ENCODE measurements at regions not wholly inside any gene's neighbourhood (a gene's known extent, or its start where the extent isn't known, plus 50 kb on each side); places are given as distances from the start of the nearest gene placed in this dataset.

DNA sequence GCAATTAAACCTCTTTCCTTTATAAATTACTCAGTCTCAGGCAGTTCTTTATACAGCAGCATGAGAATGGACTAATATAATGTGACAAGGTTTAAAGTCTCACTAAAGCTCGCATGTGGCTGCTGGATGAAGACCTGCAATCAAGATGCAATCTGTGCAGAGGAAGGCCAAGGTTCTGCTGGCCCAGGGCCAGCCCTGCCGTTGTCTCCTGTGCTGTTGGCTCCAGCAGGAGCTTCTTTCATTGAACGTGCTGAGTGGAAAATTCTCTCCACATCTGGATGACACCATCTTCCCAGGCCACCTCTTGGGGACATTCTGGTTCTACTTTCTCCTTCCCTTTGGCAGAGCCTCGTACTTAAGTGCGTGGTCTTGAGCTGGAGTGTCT lies 742.2 kb downstream of the VRK1 start:
- Mint-ChIP-seq H3K27ac (no peak overlapping the region), H3K27me3 (ENCODE audit: low read depth in 2 of 2) (peaks cover 6 to 12% of the 10 kb centered on the region in 2 donors), H3K4me1 (peaks cover 32 to 39% of the 10 kb centered on the region in 2 donors), H3K36me3 (no peaks in the 10 kb centered on the region), H3K4me3 (no peak overlapping the region), H3K9me3 (no peaks in the 10 kb centered on the region)
- intact Hi-C loops (cut with micrococcal nuclease), result no loop called here
- ATAC-seq (no peak), DNase-seq (no peak)
- Histone ChIP-seq H3K9me3 (ENCODE audit: control insufficient read depth, insufficient read depth, low read length) (no peaks in the 10 kb centered on the region), H3K27me3 (ENCODE audit: control insufficient read depth, insufficient read depth, low read length) (no peaks in the 10 kb centered on the region), H3K4me1 (ENCODE audit: control insufficient read depth, insufficient read depth, low read length) (peaks cover 8% of the 10 kb centered on the region), H3K4me3 (ENCODE audit: low read length) (no peak overlapping the region), H3K36me3 (ENCODE audit: control insufficient read depth, insufficient read depth, low read length) (no peaks in the 10 kb centered on the region), H3K27ac (ENCODE audit: low read length) (no peak overlapping the region)
- 78% methylated on average over 5 of the region's 5 CpGs for WGBS (ENCODE audit: insufficient coverage)
- TF ChIP-seq, protein P1, sequence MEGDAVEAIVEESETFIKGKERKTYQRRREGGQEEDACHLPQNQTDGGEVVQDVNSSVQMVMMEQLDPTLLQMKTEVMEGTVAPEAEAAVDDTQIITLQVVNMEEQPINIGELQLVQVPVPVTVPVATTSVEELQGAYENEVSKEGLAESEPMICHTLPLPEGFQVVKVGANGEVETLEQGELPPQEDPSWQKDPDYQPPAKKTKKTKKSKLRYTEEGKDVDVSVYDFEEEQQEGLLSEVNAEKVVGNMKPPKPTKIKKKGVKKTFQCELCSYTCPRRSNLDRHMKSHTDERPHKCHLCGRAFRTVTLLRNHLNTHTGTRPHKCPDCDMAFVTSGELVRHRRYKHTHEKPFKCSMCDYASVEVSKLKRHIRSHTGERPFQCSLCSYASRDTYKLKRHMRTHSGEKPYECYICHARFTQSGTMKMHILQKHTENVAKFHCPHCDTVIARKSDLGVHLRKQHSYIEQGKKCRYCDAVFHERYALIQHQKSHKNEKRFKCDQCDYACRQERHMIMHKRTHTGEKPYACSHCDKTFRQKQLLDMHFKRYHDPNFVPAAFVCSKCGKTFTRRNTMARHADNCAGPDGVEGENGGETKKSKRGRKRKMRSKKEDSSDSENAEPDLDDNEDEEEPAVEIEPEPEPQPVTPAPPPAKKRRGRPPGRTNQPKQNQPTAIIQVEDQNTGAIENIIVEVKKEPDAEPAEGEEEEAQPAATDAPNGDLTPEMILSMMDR (IDR thresholded peaks at IDR 0.05), result no peak

DNA sequence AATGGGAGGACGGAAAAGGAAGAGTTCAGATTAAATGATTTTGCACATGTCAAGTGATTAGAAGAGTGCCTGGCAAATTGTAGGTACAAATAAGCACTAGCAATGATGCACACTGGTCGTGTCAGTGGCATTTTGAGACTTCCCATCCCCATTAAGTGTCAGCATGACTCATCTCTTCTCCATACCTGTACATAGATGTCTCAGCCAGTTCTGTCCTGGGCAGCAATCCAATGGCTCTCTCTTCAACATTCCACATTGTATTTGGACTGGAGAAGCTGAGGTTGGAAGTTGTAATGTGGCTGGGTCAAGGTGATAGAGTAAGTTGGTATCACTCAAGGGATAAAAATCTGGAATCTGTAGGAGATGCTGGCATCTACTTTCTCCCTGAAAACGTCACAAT lies 742.7 kb downstream of the VRK1 start:
- no peak overlapping the region for H3K4me3 ChIP-seq (ENCODE audit: low read length)
- H3K36me3 Mint-ChIP-seq, result no peaks in the 10 kb centered on the region
- no peak for ATAC-seq
- H3K4me1 Mint-ChIP-seq, result peaks cover 37 to 41% of the 10 kb centered on the region in 2 donors
- H3K27me3 Mint-ChIP-seq (ENCODE audit: low read depth in 2 of 2), result peaks cover 6 to 12% of the 10 kb centered on the region in 2 donors
- TF ChIP-seq, protein P1 (IDR thresholded peaks at IDR 0.05), result no peak
- WGBS (ENCODE audit: insufficient coverage), result 83% methylated on average over 3 of the region's 3 CpGs
- H3K27ac Mint-ChIP-seq, result no peak overlapping the region
- no peaks in the 10 kb centered on the region for H3K9me3 ChIP-seq (ENCODE audit: control insufficient read depth, insufficient read depth, low read length)
- peaks cover 9% of the 10 kb centered on the region for H3K4me1 ChIP-seq (ENCODE audit: control insufficient read depth, insufficient read depth, low read length)
- no peak overlapping the region for H3K4me3 Mint-ChIP-seq
- no peak for DNase-seq
- H3K36me3 ChIP-seq (ENCODE audit: control insufficient read depth, insufficient read depth, low read length), result no peaks in the 10 kb centered on the region
- no peak overlapping the region for H3K27ac ChIP-seq (ENCODE audit: low read length)
- no peaks in the 10 kb centered on the region for H3K27me3 ChIP-seq (ENCODE audit: control insufficient read depth, insufficient read depth, low read length)
- intact Hi-C loops (cut with micrococcal nuclease), result no loop called here
- H3K9me3 Mint-ChIP-seq, result no peaks in the 10 kb centered on the region

DNA sequence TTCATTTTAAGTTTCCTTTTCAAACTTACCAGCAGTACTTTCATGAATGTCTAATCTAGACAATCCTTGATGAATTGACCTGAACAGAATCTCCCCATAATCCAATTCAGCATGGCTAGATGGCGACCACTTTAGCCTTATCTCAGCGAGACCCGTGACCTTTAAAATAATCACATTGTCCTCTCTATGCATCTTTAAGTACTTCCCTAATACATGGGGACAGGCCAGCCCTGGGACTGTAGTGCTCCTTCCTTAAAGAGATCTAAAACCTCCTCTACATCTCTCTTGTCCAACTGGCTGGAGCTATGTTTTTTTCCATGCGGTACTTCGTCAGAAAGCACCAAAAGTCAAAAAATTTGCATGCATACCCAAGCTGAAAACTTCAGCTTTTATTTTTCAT lies 746.0 kb downstream of the VRK1 start:
- DNase-seq (no peak), ATAC-seq (no peak)
- intact Hi-C loops (cut with micrococcal nuclease), result no loop called here
- H3K9me3 ChIP-seq (ENCODE audit: control insufficient read depth, insufficient read depth, low read length), result no peaks in the 10 kb centered on the region
- H3K27me3 Mint-ChIP-seq (ENCODE audit: low read depth in 2 of 2), result peaks cover 6 to 12% of the 10 kb centered on the region in 2 donors
- H3K36me3 ChIP-seq (ENCODE audit: control insufficient read depth, insufficient read depth, low read length), result no peaks in the 10 kb centered on the region
- 71% methylated on average over 5 of the region's 5 CpGs for WGBS (ENCODE audit: insufficient coverage)
- no peaks in the 10 kb centered on the region for H3K36me3 Mint-ChIP-seq
- peaks cover 38 to 39% of the 10 kb centered on the region in 2 donors for H3K4me1 Mint-ChIP-seq
- H3K4me1 ChIP-seq (ENCODE audit: control insufficient read depth, insufficient read depth, low read length), result peaks cover 9% of the 10 kb centered on the region
- TF ChIP-seq, protein P1 (IDR thresholded peaks at IDR 0.05), result no peak
- no peaks in the 10 kb centered on the region for H3K9me3 Mint-ChIP-seq
- H3K27ac Mint-ChIP-seq, result no peak overlapping the region
- H3K4me3 ChIP-seq (ENCODE audit: low read length), result no peak overlapping the region
- no peak overlapping the region for H3K4me3 Mint-ChIP-seq
- H3K27ac ChIP-seq (ENCODE audit: low read length), result no peak overlapping the region
- H3K27me3 ChIP-seq (ENCODE audit: control insufficient read depth, insufficient read depth, low read length), result no peaks in the 10 kb centered on the region

DNA sequence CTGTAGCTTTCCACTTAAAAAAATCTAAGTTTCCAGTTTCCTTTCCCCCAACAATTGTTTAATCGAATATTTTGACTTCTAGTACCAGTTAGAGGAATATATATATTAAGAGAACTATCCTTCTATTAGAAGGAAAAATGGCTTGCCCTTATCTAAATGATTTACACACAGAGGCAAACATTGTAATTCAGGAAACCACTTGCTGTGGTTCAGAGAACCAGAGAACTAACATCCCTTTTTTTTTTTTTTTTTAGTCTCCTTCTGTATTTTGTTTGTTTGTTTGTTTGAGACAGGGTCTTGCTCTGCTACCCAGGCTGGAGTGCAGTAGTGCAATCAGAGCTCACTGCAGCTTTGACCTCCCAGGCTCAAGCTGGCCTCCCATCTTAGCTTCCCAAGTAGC lies 746.6 kb downstream of the VRK1 start:
- DNase-seq (no peak), ATAC-seq (no peak)
- H3K27ac ChIP-seq (ENCODE audit: low read length), result no peak overlapping the region
- Mint-ChIP-seq H3K36me3 (no peaks in the 10 kb centered on the region), H3K9me3 (no peaks in the 10 kb centered on the region), H3K27ac (no peak overlapping the region), H3K4me3 (peak overlapping the region; percentile 47), H3K4me1 (peaks cover 32 to 33% of the 10 kb centered on the region in 2 donors), H3K27me3 (ENCODE audit: low read depth in 2 of 2) (peaks cover 4 to 12% of the 10 kb centered on the region in 2 donors)
- intact Hi-C loops (cut with micrococcal nuclease), result no loop called here
- no peaks in the 10 kb centered on the region for H3K27me3 ChIP-seq (ENCODE audit: control insufficient read depth, insufficient read depth, low read length)
- peaks cover 6% of the 10 kb centered on the region for H3K4me1 ChIP-seq (ENCODE audit: control insufficient read depth, insufficient read depth, low read length)
- TF ChIP-seq, protein P1 (IDR thresholded peaks at IDR 0.05), result no peak
- no CpG with 5 or more reads among the region's 1 CpG for WGBS (ENCODE audit: insufficient coverage)
- H3K4me3 ChIP-seq (ENCODE audit: low read length), result no peak overlapping the region
- no peaks in the 10 kb centered on the region for H3K36me3 ChIP-seq (ENCODE audit: control insufficient read depth, insufficient read depth, low read length)
- H3K9me3 ChIP-seq (ENCODE audit: control insufficient read depth, insufficient read depth, low read length), result no peaks in the 10 kb centered on the region
